IPS DF 6.9 (cell line): ENCODE measurements at regions not wholly inside any gene's neighbourhood (a gene's known extent, or its start where the extent isn't known, plus 50 kb on each side); places are given as distances from the start of the nearest gene placed in this dataset.

Experiments used
- DNase-seq: peaks from one replicate; pipeline ENCODE4 v3.0.0-alpha.2; 2013; ENCODE audit warnings: low read depth, low spot score
- H3K27ac ChIP-seq: one replicate; pipeline ENCODE4 v1.5.1; 2013; ENCODE audit warnings: low read length, control low read depth
- H3K27me3 ChIP-seq: 2 replicates; pipeline ENCODE4 v1.6.1; 2013; ENCODE audit warnings: mild to moderate bottlenecking, low read length; ENCODE audit not compliant: control insufficient read depth, insufficient read depth
- H3K36me3 ChIP-seq: 2 replicates; pipeline ENCODE4 v1.6.1; 2013; ENCODE audit warnings: low read length; ENCODE audit not compliant: control insufficient read depth, insufficient read depth
- H3K4me1 ChIP-seq: 2 replicates; pipeline ENCODE4 v1.6.1; 2013; ENCODE audit warnings: low read length; ENCODE audit not compliant: control insufficient read depth, insufficient read depth
- H3K4me3 ChIP-seq: 2 replicates; pipeline ENCODE4 v1.5.1; 2013; ENCODE audit warnings: mild to moderate bottlenecking, low read length
- H3K9me3 ChIP-seq: 2 replicates; pipeline ENCODE4 v1.6.1; 2013; ENCODE audit warnings: low read length, inconsistent platforms; ENCODE audit not compliant: control insufficient read depth, insufficient read depth
- WGBS: extraction: QIAGEN DNeasy Blood & Tissue Kit; methylation state at CpG from one replicate; pipeline ENCODE4 v1.1.7; 2013; ENCODE audit warnings: mixed read lengths, missing lambda C conversion rate; ENCODE audit not compliant: insufficient read length, insufficient coverage; 5-methylcytosine and 5-hydroxymethylcytosine counted together

DNA sequence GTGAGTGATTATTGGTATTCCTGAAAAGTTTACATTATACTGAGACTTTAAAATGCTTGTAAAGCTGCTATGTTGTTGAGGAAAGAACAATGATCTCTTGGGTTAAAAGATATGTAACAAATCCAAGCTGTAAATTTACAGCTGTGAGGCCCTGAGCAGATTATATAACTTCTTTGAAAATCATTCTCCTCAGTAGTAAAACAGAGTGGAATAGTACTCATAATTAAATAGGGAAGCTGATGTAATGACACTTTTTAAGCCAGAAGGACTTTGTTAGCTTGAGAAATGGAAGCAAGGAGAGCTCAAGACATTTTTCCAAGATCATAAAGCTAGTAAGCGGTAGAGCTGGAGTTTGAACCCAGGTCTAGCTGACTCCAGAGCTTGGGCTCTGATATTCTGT is 363.9 kb downstream of the TMEM135 start:
- Histone ChIP-seq H3K36me3 (no peaks in the 10 kb centered on the region), H3K4me1 (no peaks in the 10 kb centered on the region), H3K4me3 (no peak overlapping the region), H3K27ac (no peak overlapping the region), H3K9me3 (no peaks in the 10 kb centered on the region), H3K27me3 (no peaks in the 10 kb centered on the region)
- no CpG with 5 or more reads among the region's 1 CpG for WGBS
- no peak for DNase-seq

DNA sequence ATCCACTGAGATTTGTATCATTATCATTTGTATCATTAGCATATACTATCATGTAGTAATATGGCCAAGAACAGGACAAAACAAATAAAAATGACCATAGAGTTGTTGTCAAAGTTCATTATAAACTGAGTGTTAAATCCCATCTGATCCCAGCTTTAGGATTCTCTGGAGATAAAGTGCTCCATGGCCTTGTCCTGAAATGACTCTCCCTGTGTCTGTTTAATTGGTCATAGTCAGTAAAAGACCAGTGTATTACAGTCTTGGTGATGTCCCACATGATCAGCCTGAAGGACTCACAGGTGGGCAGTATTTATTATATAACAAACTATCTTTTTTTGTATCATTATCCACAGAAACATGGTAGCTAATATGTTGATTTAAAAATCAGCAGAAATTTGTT is 361.6 kb downstream of the TMEM135 start:
- Histone ChIP-seq H3K4me3 (no peak overlapping the region), H3K36me3 (no peaks in the 10 kb centered on the region)

DNA sequence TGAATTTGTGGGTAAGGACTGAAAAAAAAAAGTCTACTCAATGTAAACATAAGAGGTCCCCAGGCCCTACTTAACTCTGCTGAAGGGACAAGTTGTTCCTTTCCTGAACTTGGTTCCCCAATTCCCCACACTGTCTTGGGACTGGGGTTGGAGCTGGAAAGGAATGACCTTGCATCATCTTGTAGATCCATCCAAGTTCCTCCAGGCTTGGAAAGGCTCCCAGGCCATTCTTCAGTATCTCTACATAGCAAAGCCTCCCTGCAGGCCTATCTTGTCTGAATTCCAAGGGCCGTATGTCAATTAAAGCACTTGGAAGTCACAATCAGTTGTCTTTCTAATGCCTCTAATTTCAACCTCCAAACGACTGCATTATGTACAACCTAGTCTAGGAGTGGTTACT is 361.2 kb downstream of the TMEM135 start:
- no CpG with 5 or more reads among the region's 2 CpGs for WGBS
- Histone ChIP-seq H3K4me3 (no peak overlapping the region), H3K27me3 (no peaks in the 10 kb centered on the region), H3K4me1 (no peaks in the 10 kb centered on the region), H3K36me3 (no peaks in the 10 kb centered on the region), H3K9me3 (no peaks in the 10 kb centered on the region), H3K27ac (no peak overlapping the region)
- DNase-seq: no peak

More for the DNA sequence above, 361.6 kb downstream of the TMEM135 start:
- Histone ChIP-seq H3K4me1 (no peaks in the 10 kb centered on the region), H3K9me3 (no peaks in the 10 kb centered on the region), H3K27me3 (no peaks in the 10 kb centered on the region), H3K27ac (no peak overlapping the region)
- DNase-seq: no peak

DNA sequence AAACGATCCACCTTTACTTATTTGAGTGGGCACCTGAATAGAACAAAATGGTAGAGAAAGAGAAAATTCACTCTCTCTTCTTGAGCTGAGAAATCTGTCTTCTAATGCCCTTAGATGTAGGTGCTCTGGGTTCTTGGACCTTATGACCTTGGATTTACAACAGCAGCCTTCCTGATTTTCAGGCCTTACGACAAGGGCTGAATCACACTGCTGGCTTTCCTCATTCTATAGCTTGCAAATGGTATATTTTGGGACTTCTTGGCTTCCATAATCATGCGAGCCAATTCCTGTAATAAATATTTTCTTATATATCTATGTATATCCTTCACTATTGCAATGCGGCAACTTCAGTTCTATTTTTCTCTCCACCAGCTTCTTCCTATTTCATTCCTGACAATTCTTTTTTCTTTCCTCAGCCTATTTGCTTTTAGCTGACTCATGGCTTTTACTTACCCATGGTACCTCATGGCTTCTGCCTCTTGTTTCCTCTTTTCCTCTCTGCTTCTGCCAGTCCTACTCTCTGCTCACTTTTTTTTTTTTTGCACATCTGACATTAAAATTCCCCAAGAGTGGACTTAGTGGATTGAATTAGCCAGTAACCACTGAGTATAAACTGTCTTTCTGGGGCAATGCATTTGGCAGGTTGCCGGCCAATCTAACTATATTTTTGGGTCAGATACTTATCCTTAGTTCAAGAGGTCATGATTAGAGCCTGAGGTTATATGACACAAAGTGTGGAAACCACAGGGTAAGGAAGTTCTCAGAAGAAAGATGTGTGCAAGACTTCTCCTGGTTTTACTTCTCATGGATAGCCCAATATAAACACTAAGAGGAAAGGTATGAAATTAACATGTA is 359.5 kb downstream of the TMEM135 start:
- H3K27ac ChIP-seq: no peak overlapping the region
- H3K4me1 ChIP-seq: no peaks in the 10 kb centered on the region
- no CpG with 5 or more reads among the region's 5 CpGs for WGBS
- no peak overlapping the region for H3K4me3 ChIP-seq
- H3K27me3 ChIP-seq: no peaks in the 10 kb centered on the region
- DNase-seq: no peak
- H3K36me3 ChIP-seq: no peaks in the 10 kb centered on the region
- H3K9me3 ChIP-seq: no peaks in the 10 kb centered on the region

DNA sequence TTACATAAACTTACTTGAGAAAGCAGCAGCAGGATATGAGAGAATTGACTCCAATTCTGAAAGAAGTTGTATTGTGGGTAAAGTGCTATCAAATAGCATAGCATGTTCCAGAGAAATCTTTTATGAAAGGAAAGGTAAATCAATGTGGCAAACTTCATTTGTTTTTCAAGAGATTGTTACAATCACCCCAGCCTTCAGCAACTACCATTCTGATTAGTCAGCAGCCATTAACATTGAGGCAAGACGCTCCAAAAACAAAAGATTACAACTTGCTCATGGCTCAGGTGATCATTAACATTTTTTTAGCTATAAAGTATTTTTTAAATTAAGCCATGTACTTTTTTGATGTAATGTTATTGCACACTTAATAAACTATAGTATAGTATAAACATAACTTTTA is 357.2 kb downstream of the TMEM135 start:
- no peak overlapping the region for H3K27ac ChIP-seq
- no peaks in the 10 kb centered on the region for H3K9me3 ChIP-seq
- no peak overlapping the region for H3K4me3 ChIP-seq
- no peaks in the 10 kb centered on the region for H3K27me3 ChIP-seq
- WGBS: no CpG with 5 or more reads among the region's 1 CpG
- no peaks in the 10 kb centered on the region for H3K36me3 ChIP-seq
- no peak for DNase-seq
- H3K4me1 ChIP-seq: no peaks in the 10 kb centered on the region

DNA sequence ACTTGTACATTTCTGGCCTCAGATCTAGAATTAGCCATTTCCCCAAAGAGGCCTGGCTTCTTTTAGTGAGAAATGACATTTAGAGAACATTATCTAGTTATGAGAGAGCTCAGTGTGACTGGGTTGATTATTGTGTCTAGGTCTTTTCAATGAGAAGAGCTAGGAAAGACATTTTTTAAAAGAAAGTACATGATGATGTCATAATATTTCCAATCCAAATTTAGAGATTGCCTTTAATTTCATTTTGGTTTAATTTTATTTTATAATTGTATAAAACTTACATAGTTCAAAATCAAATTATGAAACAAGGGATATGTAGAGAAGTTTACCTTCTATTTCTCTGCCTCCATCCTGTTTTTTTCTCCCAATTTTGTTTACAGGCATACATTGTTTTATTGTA is 354.9 kb downstream of the TMEM135 start:
- H3K4me1 ChIP-seq: no peaks in the 10 kb centered on the region
- no peaks in the 10 kb centered on the region for H3K27me3 ChIP-seq
- H3K27ac ChIP-seq: no peak overlapping the region
- no peak for DNase-seq
- no peaks in the 10 kb centered on the region for H3K9me3 ChIP-seq
- no peaks in the 10 kb centered on the region for H3K36me3 ChIP-seq
- H3K4me3 ChIP-seq: no peak overlapping the region

DNA sequence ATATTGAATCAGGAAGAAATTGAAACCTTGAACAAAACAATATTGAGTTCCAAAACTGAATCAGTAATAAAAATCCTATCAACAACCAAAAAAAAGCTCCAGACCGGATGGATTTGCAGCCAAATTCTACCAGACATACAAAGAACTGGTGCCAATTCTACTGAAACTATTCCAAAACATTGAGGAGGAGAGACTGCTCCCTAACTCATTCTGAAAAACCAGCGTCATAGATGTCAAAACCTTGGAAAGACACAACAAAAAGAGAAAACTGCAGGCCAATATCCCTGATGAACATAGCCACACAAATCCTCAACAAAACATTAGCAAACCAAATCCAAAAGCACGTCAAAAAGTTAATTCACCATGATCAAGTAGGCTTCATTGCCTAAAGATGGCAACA is 353.8 kb downstream of the TMEM135 start:
- no peaks in the 10 kb centered on the region for H3K27me3 ChIP-seq
- DNase-seq: no peak
- no peaks in the 10 kb centered on the region for H3K36me3 ChIP-seq
- H3K27ac ChIP-seq: no peak overlapping the region
- no peaks in the 10 kb centered on the region; the same call in 1 of the 2 replicates for H3K9me3 ChIP-seq
- WGBS: no CpG with 5 or more reads among the region's 3 CpGs
- no peak overlapping the region for H3K4me3 ChIP-seq
- H3K4me1 ChIP-seq: no peaks in the 10 kb centered on the region

DNA sequence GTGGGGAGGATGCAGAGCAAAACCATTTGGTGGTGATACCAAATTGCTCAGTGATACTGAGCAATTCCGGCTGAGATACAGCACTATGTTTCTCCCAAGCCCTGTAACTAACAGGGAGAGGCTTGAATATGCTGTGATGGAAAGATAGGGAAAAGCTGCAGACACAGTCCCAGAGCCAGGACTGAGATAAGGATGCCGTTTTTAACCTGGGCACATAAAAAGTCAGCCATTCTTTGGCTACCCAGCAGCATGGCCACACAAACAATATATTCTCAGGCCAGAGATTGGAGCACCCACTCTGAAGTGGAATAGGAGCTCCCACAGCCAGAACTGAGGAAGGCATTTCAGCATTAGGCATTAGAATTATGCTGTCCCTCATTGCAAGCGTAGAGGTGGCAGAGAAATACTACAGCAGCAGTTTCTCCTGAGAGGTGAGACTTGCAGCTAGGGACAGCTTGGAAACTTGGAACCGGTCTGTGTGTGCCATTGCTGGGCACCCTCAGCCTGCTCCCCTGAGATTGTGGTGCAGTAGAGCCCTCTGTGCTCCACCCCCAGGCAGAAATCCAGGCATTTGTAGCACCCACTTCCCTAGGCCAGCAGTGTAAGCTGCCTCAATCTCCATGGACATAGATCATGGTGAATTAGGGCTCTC is 346.5 kb downstream of the TMEM135 start:
- no peaks in the 10 kb centered on the region for H3K4me1 ChIP-seq
- no peak overlapping the region for H3K27ac ChIP-seq
- H3K4me3 ChIP-seq: no peak overlapping the region
- DNase-seq: no peak
- H3K27me3 ChIP-seq: no peaks in the 10 kb centered on the region
- WGBS: no CpG with 5 or more reads among the region's 4 CpGs
- no peaks in the 10 kb centered on the region; the same call in 1 of the 2 replicates for H3K9me3 ChIP-seq
- H3K36me3 ChIP-seq: no peaks in the 10 kb centered on the region

DNA sequence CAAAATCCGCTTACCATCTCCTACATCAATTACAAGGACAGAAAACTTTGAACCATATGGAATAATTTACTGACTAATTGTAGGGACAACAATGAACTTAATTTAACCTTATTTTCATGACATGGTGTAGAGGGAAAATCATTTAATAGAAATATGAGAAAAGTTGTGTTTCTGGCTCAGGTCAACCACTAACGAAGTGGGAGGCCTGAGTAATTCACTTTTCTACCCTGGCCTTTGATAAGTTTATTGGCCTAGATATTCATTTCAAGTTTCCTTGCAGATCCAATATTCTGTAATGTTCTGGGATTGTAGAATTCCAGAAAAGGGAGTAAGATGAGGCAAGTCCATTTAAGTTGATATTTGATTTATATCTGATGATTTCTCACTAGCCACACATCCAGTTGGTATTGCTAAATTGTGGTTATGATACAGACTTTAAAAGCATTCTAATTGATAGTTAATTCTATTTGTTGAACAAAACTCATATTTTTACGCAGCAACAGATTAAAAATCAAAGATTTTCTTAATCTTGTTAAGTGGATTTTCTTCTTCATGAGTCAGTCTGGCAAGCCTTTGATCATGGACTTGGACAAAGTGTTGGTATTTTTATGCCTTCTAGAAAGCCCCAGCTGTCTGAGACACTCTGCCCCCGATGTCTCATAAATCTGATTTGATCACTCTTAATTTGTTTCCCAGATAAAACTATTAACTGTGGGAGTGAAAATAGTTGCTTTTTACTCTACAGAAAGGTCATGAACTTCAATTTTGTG is 336.5 kb downstream of the TMEM135 start:
- DNase-seq: no peak
- H3K27ac ChIP-seq: no peak overlapping the region
- no peak overlapping the region for H3K4me3 ChIP-seq
- no peaks in the 10 kb centered on the region for H3K27me3 ChIP-seq
- H3K4me1 ChIP-seq: peaks cover 2% of the 10 kb centered on the region; the same call in 1 of the 2 replicates
- H3K9me3 ChIP-seq: no peaks in the 10 kb centered on the region
- no peaks in the 10 kb centered on the region for H3K36me3 ChIP-seq
- WGBS: 100% methylated on average over 1 of the region's 4 CpGs
